Left renal pelvis (tissue), 4 donors: ENCODE measurements at regions not wholly inside any gene's neighbourhood (a gene's known extent, or its start where the extent isn't known, plus 50 kb on each side); places are given as distances from the start of the nearest gene placed in this dataset.
"Not testable (repeated sequence)": the region's sequence is repeated elsewhere in the genome, so short reads cannot be mapped to it uniquely, and the experiment has no call there.

Experiments used
- DNase-seq, 4 donors: peaks; one replicate each; pipeline ENCODE4 v3.0.0-alpha.2; 2013; ENCODE audit warnings: low read depth in 4 of 4, low spot score in 3 of 4

DNA sequence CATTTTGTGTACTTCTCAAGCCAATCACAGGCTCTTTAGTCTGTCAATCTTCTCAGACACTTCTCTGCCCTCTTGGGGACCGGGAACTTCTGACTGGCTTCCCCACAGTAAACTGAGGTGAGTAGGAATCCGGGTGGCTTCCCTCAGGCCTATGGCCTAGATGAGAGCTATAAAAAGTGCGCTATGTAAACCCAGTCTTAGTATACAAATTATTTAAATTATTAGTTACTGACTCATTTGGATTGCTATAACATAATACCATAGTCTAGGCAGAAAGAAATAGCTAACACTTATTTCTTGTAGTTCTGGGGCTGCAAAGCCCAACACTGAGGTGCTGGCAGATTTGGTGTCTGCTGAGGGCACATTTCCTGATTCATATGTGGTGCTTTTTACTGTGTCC lies 109.2 kb upstream of the MCHR2 start:
- DNase-seq = no peak

DNA sequence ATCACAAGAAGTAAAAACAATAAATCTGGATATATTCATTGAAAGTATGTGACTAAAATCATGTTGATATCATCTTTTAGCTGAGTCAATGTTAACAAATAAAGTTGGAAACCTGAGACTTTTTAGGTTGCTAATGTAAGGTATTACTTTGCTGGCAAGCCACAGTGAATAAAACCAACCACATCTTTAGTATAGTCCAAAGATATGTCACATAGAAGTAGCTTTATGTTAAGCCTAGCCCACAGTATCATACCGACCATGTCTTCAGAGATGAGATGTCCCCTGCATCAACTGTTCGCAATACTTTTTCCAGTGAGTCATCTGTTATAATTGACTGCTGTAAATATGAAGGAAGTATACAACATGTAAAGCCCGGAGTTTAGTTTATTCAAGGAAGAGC lies 107.6 kb upstream of the MCHR2 start:
- no peak for DNase-seq

DNA sequence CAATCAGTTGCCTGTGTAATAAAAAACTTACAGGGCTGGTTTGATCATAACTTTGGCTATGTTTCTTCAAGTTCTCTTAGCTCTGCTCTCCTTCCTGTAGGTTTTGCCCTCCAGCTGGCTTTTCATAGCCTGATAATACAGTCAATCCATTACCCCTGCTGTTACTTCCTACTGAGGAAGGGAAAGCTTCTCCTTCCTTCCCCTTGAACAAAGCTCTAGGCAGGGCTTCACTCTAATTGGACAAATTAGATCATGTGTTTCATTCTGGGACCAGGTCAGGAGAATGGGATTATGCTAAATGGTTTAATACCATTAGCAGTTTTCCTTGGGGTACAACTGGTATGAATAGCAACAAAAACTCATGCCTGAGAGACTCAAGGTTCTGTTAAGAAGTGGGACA lies 106.8 kb upstream of the MCHR2 start:
- DNase-seq = no peak

DNA sequence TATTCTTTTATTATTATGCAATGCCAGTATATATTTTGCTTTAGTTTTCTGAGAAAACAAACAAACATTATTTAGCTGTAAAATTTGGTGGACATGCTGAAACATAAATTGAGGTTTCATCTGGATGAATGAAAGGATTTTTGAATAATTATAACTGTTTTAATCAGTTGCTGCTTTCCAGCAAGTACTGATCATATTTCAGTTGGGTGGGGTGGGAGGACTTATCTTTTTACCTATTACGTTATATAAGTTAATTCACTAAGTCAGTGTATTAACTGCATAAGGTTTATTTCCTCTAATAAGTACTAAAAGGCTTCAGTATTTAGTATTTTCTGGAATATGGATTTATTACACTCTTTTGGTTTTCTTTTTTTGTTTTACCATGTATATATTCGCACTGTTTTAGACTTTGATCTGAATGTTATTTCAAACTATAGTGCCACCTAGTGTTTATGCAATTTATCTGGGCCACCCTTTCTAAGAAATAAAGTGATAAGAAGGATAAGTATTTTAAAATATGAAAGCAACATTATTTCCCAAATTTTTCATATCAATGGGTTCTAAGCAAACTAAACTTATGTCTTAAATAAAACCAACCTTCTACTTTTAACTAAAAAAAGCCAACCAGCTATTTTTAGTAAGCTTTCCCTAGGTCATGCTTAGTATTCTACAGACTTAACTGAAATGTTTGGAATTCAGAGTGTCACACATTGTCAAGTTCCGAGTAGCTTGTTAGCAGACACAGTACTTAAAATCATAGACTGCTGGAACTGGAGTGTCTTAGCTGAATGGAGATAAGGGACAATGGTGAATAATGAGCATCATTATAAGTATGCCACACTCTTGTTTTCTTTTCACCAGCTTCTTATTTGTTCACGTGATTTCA lies 105.4 kb upstream of the MCHR2 start:
- no peak for DNase-seq

DNA sequence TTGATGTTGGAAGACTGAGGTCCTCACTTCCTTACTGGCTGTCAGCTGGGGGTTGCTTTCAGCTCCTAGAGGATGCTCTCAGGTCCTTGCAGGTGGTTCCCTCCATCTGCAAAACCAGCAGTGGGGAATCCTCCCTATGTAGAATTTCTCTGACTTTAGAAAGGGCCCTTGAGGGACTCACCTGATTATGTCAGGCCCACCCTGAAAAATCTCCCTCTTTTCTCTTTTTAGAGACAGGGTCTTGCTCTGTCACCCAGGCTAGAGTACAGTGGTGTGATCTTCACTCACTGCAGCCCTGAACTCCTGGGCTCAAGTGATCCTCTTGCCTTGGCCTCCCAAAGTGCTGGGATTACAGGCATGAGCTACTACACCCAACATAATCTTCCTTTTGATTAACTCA lies 102.9 kb upstream of the MCHR2 start:
- DNase-seq = no peak

DNA sequence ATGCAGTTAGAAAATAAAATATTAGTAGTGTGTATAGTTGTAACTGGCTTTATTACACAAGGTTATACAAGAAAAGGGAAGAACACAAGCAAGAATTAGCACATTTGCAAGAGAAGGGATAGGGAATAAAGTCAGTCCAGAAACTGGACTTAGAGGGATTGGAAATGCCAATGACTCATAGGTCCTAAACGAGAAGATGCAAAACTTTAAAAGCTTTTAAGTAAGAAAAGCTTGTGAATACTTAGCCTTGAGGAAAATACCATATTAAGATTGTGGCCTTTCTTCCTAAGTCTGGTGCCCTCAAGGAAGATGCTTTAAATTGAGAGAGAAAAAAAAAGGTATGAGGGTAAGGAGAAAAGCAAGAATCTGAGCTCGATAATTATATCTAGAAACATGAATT lies 102.3 kb upstream of the MCHR2 start:
- no peak for DNase-seq

DNA sequence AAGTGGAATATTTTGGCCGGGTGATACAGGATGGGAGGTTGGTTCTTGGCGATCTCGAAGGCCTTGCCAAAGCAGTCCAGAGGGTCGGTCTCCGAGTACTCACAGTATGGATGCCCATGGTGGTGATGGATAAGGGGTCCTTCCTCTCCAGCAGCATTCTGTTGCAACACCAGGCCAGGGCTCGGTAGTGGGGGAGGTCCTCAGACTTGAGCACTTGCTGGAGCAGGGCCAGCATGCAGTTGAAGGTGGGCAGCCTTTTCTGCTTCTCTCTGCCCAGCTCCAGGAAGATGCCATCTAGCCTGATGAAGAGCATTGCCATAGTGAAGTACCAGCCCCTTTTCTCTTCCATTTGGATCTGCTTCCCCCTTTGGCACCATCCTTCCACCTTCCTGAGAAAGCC lies 99.4 kb upstream of the MCHR2 start:
- DNase-seq = no peak

DNA sequence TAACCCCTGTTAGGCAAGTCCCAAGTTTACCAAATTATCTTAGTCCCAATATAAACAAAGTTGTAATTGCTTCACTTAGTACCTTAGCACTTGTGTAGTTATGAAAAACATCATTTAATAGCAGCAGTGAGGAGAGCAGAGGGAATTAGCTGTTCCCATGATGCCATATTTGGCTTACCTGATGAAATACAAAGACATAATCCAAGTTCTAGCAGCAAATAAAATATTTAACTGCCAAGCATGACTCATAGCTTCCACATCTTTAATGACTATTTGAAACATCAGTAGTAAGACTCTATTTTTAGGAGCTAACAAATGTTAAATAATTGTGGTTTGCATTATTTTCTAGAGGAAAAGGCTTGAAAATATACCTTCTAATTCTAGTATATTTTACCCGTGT lies 94.0 kb upstream of the MCHR2 start:
- DNase-seq = no peak

DNA sequence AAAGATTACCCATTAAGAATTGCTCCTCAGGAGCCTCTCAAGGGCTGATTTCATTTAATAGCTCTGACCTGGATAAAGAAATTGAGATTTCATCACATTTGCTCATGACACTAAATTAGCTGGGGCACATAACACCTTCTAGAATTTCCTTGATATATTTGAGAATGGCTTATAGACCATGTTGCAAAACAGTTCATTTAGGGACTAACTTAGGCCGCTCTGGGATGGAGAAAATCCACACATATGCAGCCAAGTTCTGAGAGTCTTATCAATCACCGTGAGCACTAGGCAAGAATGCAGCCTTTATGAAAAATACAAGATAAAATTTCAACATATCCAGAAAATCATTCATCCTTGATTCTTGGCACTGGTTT lies 91.0 kb upstream of the MCHR2 start:
- no peak for DNase-seq

DNA sequence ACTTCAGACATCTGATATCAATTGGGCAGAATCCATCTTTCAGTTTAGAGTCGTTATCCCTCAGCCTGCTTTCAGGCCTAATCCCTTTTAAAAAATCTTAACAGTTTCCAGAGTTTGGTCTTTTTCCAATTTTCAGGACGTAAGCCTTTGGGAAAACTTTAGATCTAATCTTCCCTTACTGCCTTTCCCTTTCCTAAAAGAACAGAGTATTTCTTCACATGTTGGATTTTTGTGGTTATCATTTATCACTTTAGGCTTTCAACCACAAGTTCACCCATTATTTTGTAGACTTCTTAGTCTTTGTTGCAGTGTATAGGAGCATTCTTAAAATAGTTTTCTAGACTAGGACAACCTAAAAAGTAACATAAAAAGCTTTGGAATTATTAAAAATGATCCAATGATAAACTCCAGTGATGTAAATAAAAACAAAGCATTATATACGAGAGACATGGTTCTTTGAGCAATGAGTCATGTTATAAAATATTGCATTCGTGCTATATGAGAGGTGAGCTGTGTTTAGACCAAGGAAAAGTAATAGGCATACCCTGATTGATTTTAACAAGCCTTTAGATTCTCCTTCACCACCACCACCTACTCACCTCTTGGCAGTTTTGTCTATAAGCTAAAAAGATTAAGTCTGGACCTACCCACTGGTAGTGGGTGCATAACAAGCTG lies 90.4 kb upstream of the MCHR2 start:
- DNase-seq = no peak

DNA sequence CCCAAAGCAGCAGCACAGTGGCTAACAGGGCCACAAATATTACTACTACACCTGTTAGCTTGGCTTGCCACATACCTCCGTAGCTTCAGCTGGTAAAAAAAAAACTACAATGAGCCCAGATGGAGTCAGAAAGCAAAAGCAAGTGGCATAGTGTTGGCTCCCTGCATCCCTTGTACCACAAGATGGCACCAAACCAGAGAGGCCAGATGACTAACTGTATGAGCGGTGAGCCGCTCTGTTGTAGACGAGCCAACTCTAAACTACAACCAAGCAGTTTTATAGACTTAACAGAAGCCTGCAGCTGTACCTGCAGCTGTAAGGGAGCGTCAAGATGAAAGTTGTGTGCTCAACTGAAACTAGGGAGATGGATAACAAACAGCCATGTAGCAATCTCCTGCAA lies 84.5 kb upstream of the MCHR2 start:
- DNase-seq = no peak

DNA sequence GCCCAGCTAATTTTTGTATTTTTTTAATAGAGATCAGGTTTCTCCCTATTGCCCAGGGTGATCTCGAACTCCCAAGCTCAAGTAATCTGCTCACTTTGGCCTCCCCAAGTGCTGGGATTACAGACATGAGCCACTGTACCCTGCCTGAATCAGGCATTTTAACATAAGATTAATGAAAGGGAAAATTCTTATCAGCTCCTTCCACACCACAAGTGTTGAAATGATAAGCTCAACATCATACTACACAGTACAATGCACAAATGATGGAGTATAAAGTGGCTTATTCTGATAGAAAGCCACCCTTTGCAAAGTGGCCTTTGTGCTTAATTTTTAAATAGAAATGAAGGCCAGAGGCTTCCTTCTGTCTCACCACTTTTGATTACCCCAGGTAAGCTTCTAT lies 71.3 kb upstream of the MCHR2 start:
- DNase-seq = no peak

DNA sequence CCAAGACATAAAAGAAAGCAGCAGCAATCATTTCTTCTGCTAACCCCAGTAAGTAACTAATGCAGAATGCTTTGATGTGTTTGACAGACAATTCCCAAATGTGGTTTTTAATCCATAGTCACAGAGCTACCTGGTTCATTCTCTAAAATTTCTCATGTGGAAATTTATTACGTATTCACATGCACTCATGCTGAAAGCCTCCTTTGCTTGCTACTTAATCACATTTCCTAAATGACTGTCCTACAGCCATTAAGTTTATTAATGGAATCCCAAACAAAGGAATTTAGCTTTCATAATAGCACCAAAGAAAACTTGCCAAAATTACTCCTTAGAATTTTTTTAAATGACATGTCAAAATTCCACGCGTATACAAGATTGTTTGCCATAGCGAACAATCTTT lies 68.6 kb upstream of the MCHR2 start:
- DNase-seq = no peak

DNA sequence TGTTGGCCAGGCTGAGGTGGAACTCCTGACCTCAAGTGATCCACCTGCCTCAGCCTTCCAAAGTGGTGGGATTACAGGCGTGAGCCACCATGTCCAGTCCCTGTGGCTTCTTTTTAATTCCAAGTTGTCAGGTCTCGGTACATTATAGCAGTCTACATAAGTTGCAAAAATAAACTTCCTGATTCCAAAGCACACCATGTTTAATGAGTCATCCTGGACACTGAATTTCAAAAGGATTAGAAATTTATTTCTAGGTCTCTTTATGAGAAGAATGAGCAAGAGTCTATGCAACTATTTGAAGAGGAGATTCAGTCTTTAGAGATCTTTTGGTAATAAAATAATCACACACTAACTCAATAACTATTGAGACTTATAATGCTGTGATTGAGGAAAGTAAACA lies 63.9 kb upstream of the MCHR2 start:
- no peak for DNase-seq

DNA sequence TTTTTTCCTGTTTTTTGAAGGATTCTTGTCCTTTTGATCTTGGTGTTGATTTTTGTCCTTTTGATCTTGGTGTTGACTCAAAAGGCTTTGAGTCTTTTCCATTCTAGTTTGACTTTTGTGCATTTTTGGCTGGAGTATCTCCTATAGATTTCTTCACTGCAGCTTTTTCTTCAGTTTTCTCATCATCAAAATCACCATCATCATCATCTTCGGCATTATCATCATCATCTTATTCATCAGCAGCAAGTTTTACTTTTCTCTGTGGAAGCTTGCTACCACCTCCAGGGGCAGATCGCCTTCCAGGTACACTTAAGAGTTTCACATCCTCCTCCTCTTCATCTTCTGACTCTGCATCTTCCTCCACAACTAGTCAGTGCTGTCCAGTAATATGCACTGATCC lies 56.5 kb upstream of the MCHR2 start:
- no peak for DNase-seq

DNA sequence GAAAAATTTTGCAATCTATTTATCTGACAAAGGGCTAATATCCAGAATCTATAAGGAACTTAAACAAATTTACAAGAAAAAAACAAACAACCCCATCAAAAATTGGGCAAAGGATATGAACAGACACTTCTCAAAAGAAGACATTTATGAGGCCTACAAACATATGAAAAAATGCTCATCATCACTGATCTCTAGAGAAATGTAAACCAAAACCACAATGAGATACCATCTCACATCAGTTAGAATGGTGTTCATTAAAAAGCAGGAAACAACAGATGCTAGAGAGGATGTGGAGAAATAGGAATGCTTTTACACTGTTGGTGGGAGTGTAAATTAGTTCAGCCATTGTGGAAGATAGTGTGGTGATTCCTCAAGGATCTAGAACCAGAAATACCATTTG lies 49.9 kb upstream of the MCHR2 start:
- not testable (repeated sequence) for DNase-seq
